ENCODE measurements at regions not wholly inside any gene's neighbourhood (a gene's known extent, or its start where the extent isn't known, plus 50 kb on each side); places are given as distances from the start of the nearest gene placed in this dataset.

- Histone ChIP-seq H3K27ac (no peak overlapping the region), H3K36me3 (no peaks in the 10 kb centered on the region), H3K4me1 (peaks cover 0 to 11% (median 5%) of the 10 kb centered on the region in 3 donors), H3K4me3 (no peak overlapping the region), H3K9me3 (no peaks in the 10 kb centered on the region), H3K27me3 (peaks cover 0 to 10% (median 0%) of the 10 kb centered on the region in 4 donors)
- WGBS, 2 donors, result 60 to 66% methylated on average over 2 of the region's 2 CpGs
- intact Hi-C loops (cut with DNase I), result no loop called here
- TF ChIP-seq POLR2A (IDR thresholded peaks at IDR 0.05), result no peak
- no peak for TF ChIP-seq CTCF (IDR thresholded peaks at IDR 0.05)
- DNase-seq, result no peak
Observed at GRCh38 chr15:93168910-93169309, 79.9 kb upstream of the RGMA start.

DNA sequence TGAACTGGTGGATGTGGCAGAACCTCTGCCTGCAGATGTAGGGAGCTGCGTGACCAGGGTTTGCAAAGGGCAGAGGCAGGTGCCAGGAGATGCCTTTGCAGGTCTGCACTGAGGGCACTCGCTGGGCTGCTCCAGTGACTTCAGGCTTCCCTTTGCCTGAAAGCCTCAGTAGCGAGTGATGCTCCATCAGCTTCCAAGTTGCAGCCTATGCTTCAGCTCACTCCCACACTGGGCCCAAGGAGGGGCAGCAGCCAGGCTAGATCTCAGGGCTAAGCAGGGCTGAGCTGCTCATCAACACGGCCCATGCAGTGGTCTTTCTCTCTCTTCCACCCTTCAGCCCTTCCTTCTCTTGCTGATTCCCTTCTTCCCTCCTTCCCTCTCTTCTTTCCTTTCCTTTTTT lies 78.3 kb upstream of the RGMA start:
- Histone ChIP-seq H3K27me3 (peaks cover 0 to 10% (median 0%) of the 10 kb centered on the region in 4 donors), H3K4me1 (no peaks in the 10 kb centered on the region), H3K27ac (no peak overlapping the region), H3K9me3 (no peaks in the 10 kb centered on the region), H3K4me3 (no peak overlapping the region), H3K36me3 (no peaks in the 10 kb centered on the region)
- TF ChIP-seq POLR2A (IDR thresholded peaks at IDR 0.05) (no peak), CTCF (IDR thresholded peaks at IDR 0.05) (no peak)
- DNase-seq, result no peak
- intact Hi-C loops (cut with DNase I), result no loop called here
- WGBS, 2 donors, result 60 to 82% methylated on average over 4 of the region's 4 CpGs

DNA sequence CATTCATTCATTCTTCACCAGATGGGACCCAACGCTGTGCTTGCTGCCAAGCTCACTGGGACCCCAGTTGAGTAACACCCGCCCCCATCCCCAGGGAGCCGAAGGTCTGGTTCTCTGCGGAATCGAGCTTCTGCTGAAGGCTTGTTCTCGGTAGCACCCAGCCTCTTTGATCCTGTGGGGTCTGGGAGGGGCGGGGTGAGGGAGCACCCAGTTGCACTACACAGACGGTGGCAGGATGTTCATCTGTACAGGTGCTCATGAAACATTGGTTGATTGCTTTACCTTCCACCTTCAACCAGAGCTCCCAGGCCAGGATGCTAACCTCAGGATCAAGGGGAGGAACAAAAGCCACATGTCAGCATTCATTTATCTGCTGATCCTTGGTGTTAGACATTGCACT lies 77.7 kb upstream of the RGMA start:
- no peak overlapping the region for H3K27ac ChIP-seq
- H3K4me1 ChIP-seq, result no peaks in the 10 kb centered on the region
- TF ChIP-seq CTCF (IDR thresholded peaks at IDR 0.05) (no peak), POLR2A (IDR thresholded peaks at IDR 0.05) (no peak)
- H3K27me3 ChIP-seq, result peaks cover 0 to 10% (median 0%) of the 10 kb centered on the region in 4 donors
- 77 to 100% methylated on average over 4 to 7 of the region's 8 CpGs for WGBS, 2 donors
- H3K4me3 ChIP-seq, result no peak overlapping the region
- intact Hi-C loops (cut with DNase I), result no loop called here
- no peaks in the 10 kb centered on the region for H3K36me3 ChIP-seq
- H3K9me3 ChIP-seq, result no peaks in the 10 kb centered on the region
- DNase-seq, result no peak

- no peaks in the 10 kb centered on the region for H3K4me1 ChIP-seq
- TF ChIP-seq CTCF (IDR thresholded peaks at IDR 0.05), result no peak
- TF ChIP-seq POLR2A (IDR thresholded peaks at IDR 0.05), result no peak
- WGBS, 2 donors, result 71 to 80% methylated on average over 9 to 10 of the region's 10 CpGs
- H3K4me3 ChIP-seq, result no peak overlapping the region
- DNase-seq, result no peak
- no peaks in the 10 kb centered on the region for H3K36me3 ChIP-seq
- no peak overlapping the region for H3K27ac ChIP-seq
- intact Hi-C loops (cut with DNase I), result no loop called here
- no peaks in the 10 kb centered on the region for H3K9me3 ChIP-seq
- peaks cover 0 to 10% (median 0%) of the 10 kb centered on the region in 4 donors for H3K27me3 ChIP-seq
Observed at GRCh38 chr15:93165734-93166470, 76.9 kb upstream of the RGMA start.

- DNase-seq, result no peak
- H3K27ac ChIP-seq, result no peak overlapping the region
- WGBS, 2 donors, result 56 to 66% methylated on average over 5 of the region's 5 CpGs
- TF ChIP-seq POLR2A (IDR thresholded peaks at IDR 0.05) (no peak), CTCF (IDR thresholded peaks at IDR 0.05) (no peak)
- H3K9me3 ChIP-seq, result no peaks in the 10 kb centered on the region
- no peak overlapping the region for H3K4me3 ChIP-seq
- intact Hi-C loops (cut with DNase I), result no loop called here
- no peaks in the 10 kb centered on the region for H3K4me1 ChIP-seq
- no peaks in the 10 kb centered on the region for H3K36me3 ChIP-seq
- H3K27me3 ChIP-seq, result peaks cover 0 to 10% (median 0%) of the 10 kb centered on the region in 4 donors
Observed at GRCh38 chr15:93164409-93164808, 75.4 kb upstream of the RGMA start.
